K562 (cell line): ENCODE measurements at regions not wholly inside any gene's neighbourhood (a gene's known extent, or its start where the extent isn't known, plus 50 kb on each side); places are given as distances from the start of the nearest gene placed in this dataset.

Experiments
- COPS2 ChIP-seq: fragments of 450-650 bp; conservative IDR thresholded peaks from 2 replicates; pipeline ENCODE4 v1.6.1; 2016; ENCODE audit warnings: mild to moderate bottlenecking, moderate library complexity
- CREM ChIP-seq: IDR thresholded peaks from 2 replicates; pipeline ENCODE4 v1.6.1; 2014; ENCODE audit warnings: antibody characterized with exemption, low read depth
- ESRRB ChIP-seq: fragments of 250-450 bp; sonication (Bioruptor Pico); IDR thresholded peaks from 2 replicates; pipeline ENCODE4 v1.5.0; 2020; ENCODE audit warnings: mild to moderate bottlenecking, moderate library complexity, borderline replicate concordance
- GABPA ChIP-seq: fragments of 200-800 bp; sonication (Bioruptor generic); conservative IDR thresholded peaks from 2 replicates; pipeline ENCODE4 v1.6.1; 2016; ENCODE audit warnings: low read depth, missing genetic modification characterization, missing compliant biosample characterization
- HOXB6 ChIP-seq: fragments of 250-450 bp; sonication (Bioruptor Pico); IDR thresholded peaks from 2 replicates; pipeline ENCODE4 v1.5.1; 2022; ENCODE audit warnings: mild to moderate bottlenecking, borderline replicate concordance
- MAFG ChIP-seq: fragments of 450-650 bp; conservative IDR thresholded peaks from 2 replicates; pipeline ENCODE4 v1.6.1; 2016; ENCODE audit warnings: missing genetic modification characterization, missing compliant biosample characterization
- NFXL1 ChIP-seq: fragments of 450-650 bp; formaldehyde crosslinking; IDR thresholded peaks from 2 replicates; pipeline ENCODE4 v1.4.0; 2021; ENCODE audit warnings: mild to moderate bottlenecking
- PHB ChIP-seq: fragments of 250-450 bp; sonication (Bioruptor Pico); IDR thresholded peaks from 2 replicates; pipeline ENCODE4 v1.5.0; 2021
- POLR2H ChIP-seq: IDR thresholded peaks from 2 replicates; pipeline ENCODE4 v1.6.1; 2016; ENCODE audit warnings: missing genetic modification characterization, low read depth, mild to moderate bottlenecking, control low read depth, missing compliant biosample characterization, moderate library complexity
- RBBP5 ChIP-seq: fragments of 200-600 bp; sonication (generic); IDR thresholded peaks from 2 replicates; pipeline ENCODE4 v1.6.1; 2012; ENCODE audit warnings: borderline replicate concordance, mild to moderate bottlenecking, low read length, control low read depth, inconsistent platforms; ENCODE audit not compliant: insufficient read depth, poor library complexity, severe bottlenecking
- SIX5 ChIP-seq, 2 experiments: IDR thresholded peaks; 2 replicates each; pipeline ENCODE4 v1.6.1; 2011; ENCODE audit warnings: low read length in 2 of 2, borderline replicate concordance in 1 of 2, low read depth in 1 of 2, mild to moderate bottlenecking in 1 of 2, moderate library complexity in 1 of 2; ENCODE audit not compliant: insufficient read depth in 1 of 2
- TF ChIP-seq, protein P1 (sequence below): sonication (generic); formaldehyde crosslinking; IDR thresholded peaks from 2 replicates; pipeline ENCODE4 v1.8.0; 2022; ENCODE audit warnings: mild to moderate bottlenecking, missing genetic modification reagents
- TF ChIP-seq, protein P2 (sequence below), 3 experiments: IDR thresholded peaks in 2 of 3; conservative IDR thresholded peaks in 1 of 3; 2 replicates each; pipeline ENCODE4 v1.5.1; 2011 to 2012; ENCODE audit warnings: low read length in 3 of 3, mild to moderate bottlenecking in 3 of 3, control low read depth in 2 of 3, improper control_type of control experiment in 1 of 3, inconsistent platforms in 1 of 3, low read depth in 1 of 3, mixed read lengths in 1 of 3, moderate library complexity in 1 of 3; ENCODE audit not compliant: insufficient read depth in 2 of 3
- TF ChIP-seq, protein P3 (sequence below): fragments of 250-450 bp; sonication (Bioruptor Pico); IDR thresholded peaks from 2 replicates; pipeline ENCODE4 v1.4.0; 2020
- TF ChIP-seq, protein P4 (sequence below): fragments of 450-650 bp; formaldehyde crosslinking; IDR thresholded peaks from 2 replicates; pipeline ENCODE4 v1.4.0; 2020; ENCODE audit warnings: mild to moderate bottlenecking, moderate library complexity

DNA sequence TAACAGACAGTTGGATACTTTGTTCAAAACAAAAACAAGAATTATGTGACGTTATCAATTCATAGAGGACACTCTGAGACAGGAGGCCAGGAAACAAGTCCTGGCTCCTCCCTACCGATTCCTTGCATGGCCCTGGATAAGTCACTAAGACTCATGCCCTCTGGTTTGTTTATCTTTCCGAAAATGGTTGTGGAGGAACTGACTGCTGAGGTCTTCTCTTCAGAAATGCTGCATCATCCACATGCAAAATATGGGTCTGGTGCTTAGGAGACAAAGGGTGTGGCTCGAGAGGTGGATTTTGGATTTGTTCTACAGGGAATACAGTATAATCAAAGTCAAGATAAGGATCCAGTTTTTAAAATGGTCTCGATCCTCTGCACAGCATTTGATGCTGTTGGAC is 130.9 kb downstream of the RELL1 start (continued):
- TF ChIP-seq, protein P1, sequence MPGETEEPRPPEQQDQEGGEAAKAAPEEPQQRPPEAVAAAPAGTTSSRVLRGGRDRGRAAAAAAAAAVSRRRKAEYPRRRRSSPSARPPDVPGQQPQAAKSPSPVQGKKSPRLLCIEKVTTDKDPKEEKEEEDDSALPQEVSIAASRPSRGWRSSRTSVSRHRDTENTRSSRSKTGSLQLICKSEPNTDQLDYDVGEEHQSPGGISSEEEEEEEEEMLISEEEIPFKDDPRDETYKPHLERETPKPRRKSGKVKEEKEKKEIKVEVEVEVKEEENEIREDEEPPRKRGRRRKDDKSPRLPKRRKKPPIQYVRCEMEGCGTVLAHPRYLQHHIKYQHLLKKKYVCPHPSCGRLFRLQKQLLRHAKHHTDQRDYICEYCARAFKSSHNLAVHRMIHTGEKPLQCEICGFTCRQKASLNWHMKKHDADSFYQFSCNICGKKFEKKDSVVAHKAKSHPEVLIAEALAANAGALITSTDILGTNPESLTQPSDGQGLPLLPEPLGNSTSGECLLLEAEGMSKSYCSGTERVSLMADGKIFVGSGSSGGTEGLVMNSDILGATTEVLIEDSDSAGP, result no peak
- TF ChIP-seq SIX5 (IDR thresholded peaks at IDR 0.05; ENCODE audit: borderline replicate concordance in 1 of 2, insufficient read depth in 1 of 2, low read depth in 1 of 2, low read length in 2 of 2) (no peak), HOXB6 (no peak), MAFG (tag) (peak; percentile 79), RBBP5 (no peak), GABPA (tag) (no peak), PHB (CRISPR knock-in tag) (no peak), COPS2 (no peak), ESRRB (no peak), NFXL1 (CRISPR knock-in tag) (no peak), POLR2H (tag) (no peak), CREM (no peak)
- TF ChIP-seq, protein P2, sequence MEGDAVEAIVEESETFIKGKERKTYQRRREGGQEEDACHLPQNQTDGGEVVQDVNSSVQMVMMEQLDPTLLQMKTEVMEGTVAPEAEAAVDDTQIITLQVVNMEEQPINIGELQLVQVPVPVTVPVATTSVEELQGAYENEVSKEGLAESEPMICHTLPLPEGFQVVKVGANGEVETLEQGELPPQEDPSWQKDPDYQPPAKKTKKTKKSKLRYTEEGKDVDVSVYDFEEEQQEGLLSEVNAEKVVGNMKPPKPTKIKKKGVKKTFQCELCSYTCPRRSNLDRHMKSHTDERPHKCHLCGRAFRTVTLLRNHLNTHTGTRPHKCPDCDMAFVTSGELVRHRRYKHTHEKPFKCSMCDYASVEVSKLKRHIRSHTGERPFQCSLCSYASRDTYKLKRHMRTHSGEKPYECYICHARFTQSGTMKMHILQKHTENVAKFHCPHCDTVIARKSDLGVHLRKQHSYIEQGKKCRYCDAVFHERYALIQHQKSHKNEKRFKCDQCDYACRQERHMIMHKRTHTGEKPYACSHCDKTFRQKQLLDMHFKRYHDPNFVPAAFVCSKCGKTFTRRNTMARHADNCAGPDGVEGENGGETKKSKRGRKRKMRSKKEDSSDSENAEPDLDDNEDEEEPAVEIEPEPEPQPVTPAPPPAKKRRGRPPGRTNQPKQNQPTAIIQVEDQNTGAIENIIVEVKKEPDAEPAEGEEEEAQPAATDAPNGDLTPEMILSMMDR (IDR thresholded peaks at IDR 0.05 in 2 of 3, conservative IDR thresholded peaks at IDR 0.05 in 1 of 3; ENCODE audit: insufficient read depth in 2 of 3, low read depth in 1 of 3, low read length in 3 of 3), result no peak
- TF ChIP-seq, protein P3, sequence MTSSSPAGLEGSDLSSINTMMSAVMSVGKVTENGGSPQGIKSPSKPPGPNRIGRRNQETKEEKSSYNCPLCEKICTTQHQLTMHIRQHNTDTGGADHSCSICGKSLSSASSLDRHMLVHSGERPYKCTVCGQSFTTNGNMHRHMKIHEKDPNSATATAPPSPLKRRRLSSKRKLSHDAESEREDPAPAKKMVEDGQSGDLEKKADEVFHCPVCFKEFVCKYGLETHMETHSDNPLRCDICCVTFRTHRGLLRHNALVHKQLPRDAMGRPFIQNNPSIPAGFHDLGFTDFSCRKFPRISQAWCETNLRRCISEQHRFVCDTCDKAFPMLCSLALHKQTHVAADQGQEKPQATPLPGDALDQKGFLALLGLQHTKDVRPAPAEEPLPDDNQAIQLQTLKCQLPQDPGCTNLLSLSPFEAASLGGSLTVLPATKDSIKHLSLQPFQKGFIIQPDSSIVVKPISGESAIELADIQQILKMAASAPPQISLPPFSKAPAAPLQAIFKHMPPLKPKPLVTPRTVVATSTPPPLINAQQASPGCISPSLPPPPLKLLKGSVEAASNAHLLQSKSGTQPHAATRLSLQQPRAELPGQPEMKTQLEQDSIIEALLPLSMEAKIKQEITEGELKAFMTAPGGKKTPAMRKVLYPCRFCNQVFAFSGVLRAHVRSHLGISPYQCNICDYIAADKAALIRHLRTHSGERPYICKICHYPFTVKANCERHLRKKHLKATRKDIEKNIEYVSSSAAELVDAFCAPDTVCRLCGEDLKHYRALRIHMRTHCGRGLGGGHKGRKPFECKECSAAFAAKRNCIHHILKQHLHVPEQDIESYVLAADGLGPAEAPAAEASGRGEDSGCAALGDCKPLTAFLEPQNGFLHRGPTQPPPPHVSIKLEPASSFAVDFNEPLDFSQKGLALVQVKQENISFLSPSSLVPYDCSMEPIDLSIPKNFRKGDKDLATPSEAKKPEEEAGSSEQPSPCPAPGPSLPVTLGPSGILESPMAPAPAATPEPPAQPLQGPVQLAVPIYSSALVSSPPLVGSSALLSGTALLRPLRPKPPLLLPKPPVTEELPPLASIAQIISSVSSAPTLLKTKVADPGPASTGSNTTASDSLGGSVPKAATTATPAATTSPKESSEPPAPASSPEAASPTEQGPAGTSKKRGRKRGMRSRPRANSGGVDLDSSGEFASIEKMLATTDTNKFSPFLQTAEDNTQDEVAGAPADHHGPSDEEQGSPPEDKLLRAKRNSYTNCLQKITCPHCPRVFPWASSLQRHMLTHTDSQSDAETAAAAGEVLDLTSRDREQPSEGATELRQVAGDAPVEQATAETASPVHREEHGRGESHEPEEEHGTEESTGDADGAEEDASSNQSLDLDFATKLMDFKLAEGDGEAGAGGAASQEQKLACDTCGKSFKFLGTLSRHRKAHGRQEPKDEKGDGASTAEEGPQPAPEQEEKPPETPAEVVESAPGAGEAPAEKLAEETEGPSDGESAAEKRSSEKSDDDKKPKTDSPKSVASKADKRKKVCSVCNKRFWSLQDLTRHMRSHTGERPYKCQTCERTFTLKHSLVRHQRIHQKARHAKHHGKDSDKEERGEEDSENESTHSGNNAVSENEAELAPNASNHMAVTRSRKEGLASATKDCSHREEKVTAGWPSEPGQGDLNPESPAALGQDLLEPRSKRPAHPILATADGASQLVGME (CRISPR knock-in tag), result no peak
- TF ChIP-seq, protein P4, sequence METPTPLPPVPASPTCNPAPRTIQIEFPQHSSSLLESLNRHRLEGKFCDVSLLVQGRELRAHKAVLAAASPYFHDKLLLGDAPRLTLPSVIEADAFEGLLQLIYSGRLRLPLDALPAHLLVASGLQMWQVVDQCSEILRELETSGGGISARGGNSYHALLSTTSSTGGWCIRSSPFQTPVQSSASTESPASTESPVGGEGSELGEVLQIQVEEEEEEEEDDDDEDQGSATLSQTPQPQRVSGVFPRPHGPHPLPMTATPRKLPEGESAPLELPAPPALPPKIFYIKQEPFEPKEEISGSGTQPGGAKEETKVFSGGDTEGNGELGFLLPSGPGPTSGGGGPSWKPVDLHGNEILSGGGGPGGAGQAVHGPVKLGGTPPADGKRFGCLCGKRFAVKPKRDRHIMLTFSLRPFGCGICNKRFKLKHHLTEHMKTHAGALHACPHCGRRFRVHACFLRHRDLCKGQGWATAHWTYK (CRISPR knock-in tag), result no peak
